Activated CD4-positive, alpha-beta T cell treated with anti-CD3 and anti-CD28 coated beads, Interleukin-2, amount 50 U/mL, for 4 hours (primary cell): ENCODE measurements at regions not wholly inside any gene's neighbourhood (a gene's known extent, or its start where the extent isn't known, plus 50 kb on each side); places are given as distances from the start of the nearest gene placed in this dataset.

Experiments
- DNase-seq, 2 experiments: peaks; one replicate each; pipeline ENCODE4 v3.0.0-alpha.2; 2020

- no peak for DNase-seq
These were observed 199.1 kb downstream of the FOXL1 start for GRCh38 chr16:86777381-86777946.

GRCh38 chr16:86778108-86778745 is 199.9 kb downstream of the FOXL1 start:
- no peak for DNase-seq

- no peak for DNase-seq
These were observed 200.6 kb downstream of the FOXL1 start for GRCh38 chr16:86778978-86779377.

- no peak for DNase-seq
These were observed 202.7 kb downstream of the FOXL1 start for GRCh38 chr16:86781046-86781445.

GRCh38 chr16:86783636-86784626 is 205.6 kb downstream of the FOXL1 start:
- no peak for DNase-seq

GRCh38 chr16:86786338-86786737 is 208.0 kb downstream of the FOXL1 start:
- no peak for DNase-seq

- no peak for DNase-seq
These were observed 208.6 kb downstream of the FOXL1 start for GRCh38 chr16:86786994-86787393.

GRCh38 chr16:86787538-86787937 is 209.2 kb downstream of the FOXL1 start:
- no peak for DNase-seq

- no peak for DNase-seq
These were observed 211.3 kb downstream of the FOXL1 start for GRCh38 chr16:86789621-86790051.

- DNase-seq, result no peak
These were observed 213.1 kb downstream of the FOXL1 start for GRCh38 chr16:86791287-86792035.

- DNase-seq, result no peak
These were observed 216.0 kb downstream of the FOXL1 start for GRCh38 chr16:86794216-86794864.

GRCh38 chr16:86797700-86798099 is 219.4 kb downstream of the FOXL1 start:
- no peak for DNase-seq

- no peak for DNase-seq
These were observed 220.1 kb downstream of the FOXL1 start for GRCh38 chr16:86798247-86799041.

- no peak for DNase-seq
These were observed 221.0 kb downstream of the FOXL1 start for GRCh38 chr16:86799367-86799766.

GRCh38 chr16:86800894-86801293 is 222.5 kb downstream of the FOXL1 start:
- no peak for DNase-seq

GRCh38 chr16:86802013-86802412 is 223.7 kb downstream of the FOXL1 start:
- no peak for DNase-seq

- DNase-seq, result no peak
These were observed 226.8 kb downstream of the FOXL1 start for GRCh38 chr16:86805188-86805587.

GRCh38 chr16:86806181-86806837 is 228.0 kb downstream of the FOXL1 start:
- no peak for DNase-seq

GRCh38 chr16:86806838-86807351 is 228.5 kb downstream of the FOXL1 start:
- no peak for DNase-seq

- DNase-seq, result no peak
These were observed 230.6 kb downstream of the FOXL1 start for GRCh38 chr16:86808863-86809444.
